ENCODE measurements at regions not wholly inside any gene's neighbourhood (a gene's known extent, or its start where the extent isn't known, plus 50 kb on each side); places are given as distances from the start of the nearest gene placed in this dataset.

- no peaks in the 10 kb centered on the region for H3K4me1 ChIP-seq (ENCODE audit: control insufficient read depth in 1 of 2, insufficient read depth in 2 of 2, low read length in 2 of 2)
- no peak overlapping the region for H3K4me3 ChIP-seq (replicated peaks in 1 of 2; ENCODE audit: low read depth in 1 of 2, low read length in 2 of 2)
- intact Hi-C loops (cut with micrococcal nuclease) = no loop called here
- no peaks in the 10 kb centered on the region for H4K20me1 ChIP-seq (ENCODE audit: insufficient read depth)
- no peak for DNase-seq (ENCODE audit: low read depth, low spot score)
- BruUV-seq (replicated peaks) = no TSS peak
- no peak for TF ChIP-seq RAD21 (IDR thresholded peaks at IDR 0.05; ENCODE audit: low read depth)
- no peak overlapping the region for H2AFZ ChIP-seq (ENCODE audit: low read depth, low read length, poor library complexity, severe bottlenecking)
- ChIA-PET POLR2A (no interaction called here), RAD21 (ENCODE audit: low non-redundant PET in 1 of 2, low total read pairs in 2 of 2, uncharacterized antibody in 2 of 2, unreplicated experiment in 2 of 2) (no interaction called here), CTCF (no interaction called here)
- no peaks in the 10 kb centered on the region for H3K36me3 ChIP-seq (ENCODE audit: control insufficient read depth in 1 of 2, insufficient read depth in 2 of 2, low read length in 2 of 2)
- H3K9me2 ChIP-seq (ENCODE audit: insufficient read depth) = no peaks in the 10 kb centered on the region
- H3K9me3 ChIP-seq (ENCODE audit: control insufficient read depth in 1 of 2, insufficient read depth in 1 of 2, low read depth in 1 of 2, low read length in 2 of 2) = peaks cover 0 to 6% of the 10 kb centered on the region in 2 experiments; a peak in 2 of 4 replicates
- H3K9ac ChIP-seq (ENCODE audit: low read length) = no peak overlapping the region
- H3K27me3 ChIP-seq (ENCODE audit: insufficient read depth, low read length) = no peaks in the 10 kb centered on the region
- no peak overlapping the region for H3K4me2 ChIP-seq (ENCODE audit: low read length)
- no peaks in the 10 kb centered on the region for H3K79me2 ChIP-seq (ENCODE audit: insufficient read depth, low read length)
- no peak for ATAC-seq
- no peak overlapping the region for H3K27ac ChIP-seq (ENCODE audit: low read depth, low read length)
Observed at GRCh38 chr5:130436430-130436829, 532.2 kb downstream of the CHSY3 start.

- intact Hi-C loops (cut with micrococcal nuclease) = no loop called here
- no peak overlapping the region for H2AFZ ChIP-seq (ENCODE audit: low read depth, low read length, poor library complexity, severe bottlenecking)
- no peaks in the 10 kb centered on the region for H3K9me3 ChIP-seq (ENCODE audit: control insufficient read depth in 1 of 2, insufficient read depth in 1 of 2, low read depth in 1 of 2, low read length in 2 of 2)
- H3K36me3 ChIP-seq (ENCODE audit: control insufficient read depth in 1 of 2, insufficient read depth in 2 of 2, low read length in 2 of 2) = no peaks in the 10 kb centered on the region
- H3K27me3 ChIP-seq (ENCODE audit: insufficient read depth, low read length) = no peaks in the 10 kb centered on the region
- H4K20me1 ChIP-seq (ENCODE audit: insufficient read depth) = no peaks in the 10 kb centered on the region
- H3K4me3 ChIP-seq (replicated peaks in 1 of 2; ENCODE audit: low read depth in 1 of 2, low read length in 2 of 2) = no peak overlapping the region
- no peaks in the 10 kb centered on the region for H3K79me2 ChIP-seq (ENCODE audit: insufficient read depth, low read length)
- RAD21 ChIA-PET (ENCODE audit: low non-redundant PET in 1 of 2, low total read pairs in 2 of 2, uncharacterized antibody in 2 of 2, unreplicated experiment in 2 of 2) = no interaction called here
- CTCF ChIA-PET = no interaction called here
- ATAC-seq (no peak), DNase-seq (ENCODE audit: low read depth, low spot score) (no peak)
- H3K4me1 ChIP-seq (ENCODE audit: control insufficient read depth in 1 of 2, insufficient read depth in 2 of 2, low read length in 2 of 2) = no peaks in the 10 kb centered on the region
- H3K4me2 ChIP-seq (ENCODE audit: low read length) = no peak overlapping the region
- no peak overlapping the region for H3K27ac ChIP-seq (ENCODE audit: low read depth, low read length)
- POLR2A ChIA-PET = interaction anchor here (0.7 kb wide), 1 partner anchor 235 kb away, joined by 3 read pairs; no protein-coding TSS in a partner anchor
- no peaks in the 10 kb centered on the region for H3K9me2 ChIP-seq (ENCODE audit: insufficient read depth)
- H3K9ac ChIP-seq (ENCODE audit: low read length) = no peak overlapping the region
- BruUV-seq (replicated peaks) = no TSS peak
- no peak for TF ChIP-seq CTCF (IDR thresholded peaks at IDR 0.05 in 2 of 3, conservative IDR thresholded peaks at IDR 0.05 in 1 of 3; ENCODE audit: borderline replicate concordance in 1 of 3, insufficient read depth in 1 of 3, low read depth in 2 of 3, low read length in 2 of 3)
- TF ChIP-seq YY1 (IDR thresholded peaks at IDR 0.05; ENCODE audit: extremely low read depth, insufficient replicate concordance, low read depth, low read length) = no peak
- TF ChIP-seq SP1 (IDR thresholded peaks at IDR 0.05; ENCODE audit: low read depth) = no peak
- TF ChIP-seq SRF (IDR thresholded peaks at IDR 0.05; ENCODE audit: low read depth) = no peak
- TF ChIP-seq MAX (IDR thresholded peaks at IDR 0.05) = no peak
- no peak for TF ChIP-seq SIN3A (IDR thresholded peaks at IDR 0.05; ENCODE audit: low read depth)
- TF ChIP-seq CEBPB (IDR thresholded peaks at IDR 0.05; ENCODE audit: low read depth) = no peak
- TF ChIP-seq JUND (IDR thresholded peaks at IDR 0.05) = no peak
- TF ChIP-seq ZBTB33 (IDR thresholded peaks at IDR 0.05; ENCODE audit: extremely low read depth, insufficient replicate concordance, low read length) = no peak
- no peak for TF ChIP-seq ATF3 (IDR thresholded peaks at IDR 0.05)
- TF ChIP-seq ZFX (IDR thresholded peaks at IDR 0.05) = no peak
- TF ChIP-seq EGR1 (IDR thresholded peaks at IDR 0.05; ENCODE audit: low read depth) = no peak
- TF ChIP-seq CBX3 (IDR thresholded peaks at IDR 0.05; ENCODE audit: low read depth) = no peak
- TF ChIP-seq ZNF274 (IDR thresholded peaks at IDR 0.05; ENCODE audit: low read depth, low read length) = no peak
- no peak for TF ChIP-seq ELF1 (IDR thresholded peaks at IDR 0.05; ENCODE audit: borderline replicate concordance, low read depth)
- no peak for TF ChIP-seq EZH2phosphoT487 (IDR thresholded peaks at IDR 0.05; ENCODE audit: borderline replicate concordance)
- TF ChIP-seq EZH2 (IDR thresholded peaks at IDR 0.05) = no peak
Observed at GRCh38 chr5:130427222-130427955, 523.1 kb downstream of the CHSY3 start.

All from HCT116 (cell line).